ENCODE measurements at regions not wholly inside any gene's neighbourhood (a gene's known extent, or its start where the extent isn't known, plus 50 kb on each side); places are given as distances from the start of the nearest gene placed in this dataset.

- Histone ChIP-seq H3K27me3 (ENCODE audit: insufficient read depth in 3 of 3, low read length in 2 of 3) (peaks cover 0 to 3% (median 0%) of the 10 kb centered on the region in 3 donors), H3K4me1 (peaks cover 19% of the 10 kb centered on the region), H3K4me3 (no peak overlapping the region), H3K36me3 (ENCODE audit: insufficient read depth in 1 of 2, low read depth in 1 of 2) (no peaks in the 10 kb centered on the region), H3K9me3 (no peaks in the 10 kb centered on the region), H3K27ac (peak overlapping the region; percentile 74)
- peak in 1 of 2 donors; percentile 62 for DNase-seq
- no peak for TF ChIP-seq CTCF (IDR thresholded peaks at IDR 0.05)
- intact Hi-C loops (cut with DNase I): loop anchor here in 1 of 2 donors (5.0 kb wide), 1 partner anchor 83 kb away; no protein-coding TSS in a partner anchor
- 63 to 79% (median 76%) methylated on average over 6 of the region's 6 CpGs for WGBS, 3 donors
- ATAC-seq: peak in 3 of 4 donors; percentile 12 to 50 (median 35)
These were observed 75.9 kb downstream of the TNFAIP2 start for GRCh38 chr14:103199124-103199523.

- ATAC-seq: no peak
- WGBS, 3 donors: 65 to 78% (median 77%) methylated on average over 6 of the region's 6 CpGs
- no peaks in the 10 kb centered on the region for H3K36me3 ChIP-seq (ENCODE audit: insufficient read depth in 1 of 2, low read depth in 1 of 2)
- DNase-seq: no peak
- no peak overlapping the region for H3K4me3 ChIP-seq
- H3K27me3 ChIP-seq (ENCODE audit: insufficient read depth in 3 of 3, low read length in 2 of 3): peaks cover 0 to 3% (median 0%) of the 10 kb centered on the region in 3 donors
- TF ChIP-seq CTCF (IDR thresholded peaks at IDR 0.05): no peak
- H3K4me1 ChIP-seq: peaks cover 22% of the 10 kb centered on the region
- intact Hi-C loops (cut with DNase I): no loop called here
- no peak overlapping the region for H3K27ac ChIP-seq
- H3K9me3 ChIP-seq: no peaks in the 10 kb centered on the region
These were observed 78.5 kb downstream of the TNFAIP2 start for GRCh38 chr14:103201801-103202200.

- ATAC-seq: no peak
- TF ChIP-seq CTCF (IDR thresholded peaks at IDR 0.05): no peak
- Histone ChIP-seq H3K4me1 (peaks cover 9% of the 10 kb centered on the region), H3K27me3 (ENCODE audit: insufficient read depth in 3 of 3, low read length in 2 of 3) (peaks cover 0 to 3% (median 3%) of the 10 kb centered on the region in 3 donors), H3K9me3 (no peaks in the 10 kb centered on the region), H3K27ac (peak overlapping the region; percentile 77), H3K4me3 (peak overlapping the region; percentile 69), H3K36me3 (ENCODE audit: insufficient read depth in 1 of 2, low read depth in 1 of 2) (no peaks in the 10 kb centered on the region)
- no peak for DNase-seq
- intact Hi-C loops (cut with DNase I): no loop called here
- WGBS, 3 donors: 59 to 88% (median 79%) methylated on average over 5 of the region's 5 CpGs
These were observed 81.7 kb downstream of the TNFAIP2 start for GRCh38 chr14:103204852-103205540.

GRCh38 chr14:103205541-103205906 is 82.3 kb downstream of the TNFAIP2 start:
- ATAC-seq: peak; percentile 0 to 32 (median 8)
- peaks cover 0 to 3% (median 3%) of the 10 kb centered on the region in 3 donors for H3K27me3 ChIP-seq (ENCODE audit: insufficient read depth in 3 of 3, low read length in 2 of 3)
- peaks cover 9% of the 10 kb centered on the region for H3K4me1 ChIP-seq
- no peak for TF ChIP-seq CTCF (IDR thresholded peaks at IDR 0.05)
- no peaks in the 10 kb centered on the region for H3K36me3 ChIP-seq (ENCODE audit: insufficient read depth in 1 of 2, low read depth in 1 of 2)
- peak overlapping the region; percentile 77 for H3K27ac ChIP-seq
- 50 to 86% (median 78%) methylated on average over 3 of the region's 3 CpGs for WGBS, 3 donors
- no peak for DNase-seq
- no peaks in the 10 kb centered on the region for H3K9me3 ChIP-seq
- intact Hi-C loops (cut with DNase I): no loop called here
- H3K4me3 ChIP-seq: peak overlapping the region; percentile 69

Measured in psoas muscle (tissue), 7 donors.